ENCODE measurements at regions not wholly inside any gene's neighbourhood (a gene's known extent, or its start where the extent isn't known, plus 50 kb on each side); places are given as distances from the start of the nearest gene placed in this dataset.

- no peak for DNase-seq
Measured at GRCh38 chr7:80403686-80404241, 108.1 kb downstream of the GNAT3 start.

GRCh38 chr7:80401708-80402107, 110.2 kb downstream of the GNAT3 start:
- no peak for DNase-seq

GRCh38 chr7:80393786-80394185, 118.1 kb downstream of the GNAT3 start:
- DNase-seq, result no peak

GRCh38 chr7:80392229-80393169, 119.4 kb downstream of the GNAT3 start:
- DNase-seq, result peak; percentile 23

- no peak for DNase-seq
Measured at GRCh38 chr7:80387634-80388193, 124.2 kb downstream of the GNAT3 start.

GRCh38 chr7:80386686-80387085, 125.2 kb downstream of the GNAT3 start:
- no peak for DNase-seq

GRCh38 chr7:80385508-80385907, 126.4 kb downstream of the GNAT3 start:
- DNase-seq, result no peak

- no peak for DNase-seq
Measured at GRCh38 chr7:80380957-80381356, 130.9 kb downstream of the GNAT3 start.

GRCh38 chr7:80379034-80379982, 132.6 kb downstream of the GNAT3 start:
- DNase-seq, result no peak

- DNase-seq, result no peak
Measured at GRCh38 chr7:80374321-80374720, 137.5 kb downstream of the GNAT3 start.

GRCh38 chr7:80373429-80374032, 138.3 kb downstream of the GNAT3 start:
- no peak for DNase-seq

GRCh38 chr7:80372415-80372814, 139.4 kb downstream of the GNAT3 start:
- DNase-seq, result no peak

GRCh38 chr7:80370587-80370986, 141.3 kb downstream of the GNAT3 start:
- no peak for DNase-seq

GRCh38 chr7:80369321-80369720, 142.5 kb downstream of the GNAT3 start:
- DNase-seq, result no peak

- DNase-seq, result no peak
Measured at GRCh38 chr7:80362677-80363076, 149.2 kb downstream of the GNAT3 start.

GRCh38 chr7:80362010-80362618, 149.8 kb downstream of the GNAT3 start:
- no peak for DNase-seq

- DNase-seq, result no peak
Measured at GRCh38 chr7:80359476-80359875, 152.4 kb downstream of the GNAT3 start.

- DNase-seq, result no peak
Measured at GRCh38 chr7:80359029-80359428, 152.8 kb downstream of the GNAT3 start.

GRCh38 chr7:80357530-80357929, 154.3 kb downstream of the GNAT3 start:
- no peak for DNase-seq

GRCh38 chr7:80350430-80350829, 161.4 kb downstream of the GNAT3 start:
- DNase-seq, result no peak

GRCh38 chr7:80348223-80348622, 163.6 kb downstream of the GNAT3 start:
- DNase-seq, result no peak

- DNase-seq, result no peak
Measured at GRCh38 chr7:80347173-80347572, 164.7 kb downstream of the GNAT3 start.
